Occipital lobe (tissue), 1 donor: ENCODE measurements at regions not wholly inside any gene's neighbourhood (a gene's known extent, or its start where the extent isn't known, plus 50 kb on each side); places are given as distances from the start of the nearest gene placed in this dataset.

Experiments used
- DNase-seq: peaks from one replicate; lab custom pipeline; 2025; lab: John Stamatoyannopoulos, UW

GRCh38 chr11:15801616-15802015, 554.7 kb downstream of the SOX6 start:
- DNase-seq: no peak

GRCh38 chr11:15805726-15806125, 550.6 kb downstream of the SOX6 start:
- DNase-seq: no peak

DNA sequence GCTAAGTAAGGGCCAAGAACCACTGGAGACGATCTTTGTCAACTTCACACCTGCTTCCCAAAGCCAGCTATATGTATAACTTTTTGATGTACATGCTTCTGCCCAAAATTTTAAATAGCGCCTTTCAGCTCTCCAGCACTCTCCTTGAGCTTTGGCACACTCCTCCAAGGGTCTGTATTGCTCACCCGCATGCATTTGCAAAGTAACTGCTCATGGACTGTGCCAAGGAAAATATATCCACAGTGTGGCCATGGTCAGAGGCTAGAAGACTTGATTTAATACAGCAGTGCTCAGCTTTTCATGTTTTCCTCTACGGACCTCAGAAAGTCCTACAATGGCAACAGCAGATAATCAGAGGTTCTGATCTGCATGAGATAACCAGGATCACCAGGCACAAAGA, 550.1 kb downstream of the SOX6 start:
- DNase-seq: no peak

DNA sequence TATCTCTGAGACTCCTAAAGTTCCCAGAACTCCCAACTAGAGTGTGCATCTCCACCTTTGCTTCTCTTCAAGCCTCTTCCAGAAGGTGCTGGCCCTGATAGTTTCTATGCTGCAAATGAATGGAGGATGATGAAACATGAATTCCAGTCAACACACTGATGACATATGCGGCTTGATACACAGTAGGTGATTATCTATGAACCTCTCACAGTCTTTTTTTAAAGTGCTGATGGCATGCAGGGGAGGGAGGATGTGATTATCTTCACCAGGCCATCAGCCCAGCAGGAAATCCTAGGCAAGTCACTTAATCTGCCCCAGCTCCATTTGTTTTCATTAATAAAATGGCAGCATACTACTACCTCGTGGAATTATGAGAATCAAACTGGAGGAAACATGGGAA, 548.5 kb downstream of the SOX6 start:
- DNase-seq: no peak

- DNase-seq: no peak
Measured at GRCh38 chr11:15810082-15810481, 546.3 kb downstream of the SOX6 start.

- no peak for DNase-seq
Measured at GRCh38 chr11:15810525-15810924, 545.8 kb downstream of the SOX6 start.

DNA sequence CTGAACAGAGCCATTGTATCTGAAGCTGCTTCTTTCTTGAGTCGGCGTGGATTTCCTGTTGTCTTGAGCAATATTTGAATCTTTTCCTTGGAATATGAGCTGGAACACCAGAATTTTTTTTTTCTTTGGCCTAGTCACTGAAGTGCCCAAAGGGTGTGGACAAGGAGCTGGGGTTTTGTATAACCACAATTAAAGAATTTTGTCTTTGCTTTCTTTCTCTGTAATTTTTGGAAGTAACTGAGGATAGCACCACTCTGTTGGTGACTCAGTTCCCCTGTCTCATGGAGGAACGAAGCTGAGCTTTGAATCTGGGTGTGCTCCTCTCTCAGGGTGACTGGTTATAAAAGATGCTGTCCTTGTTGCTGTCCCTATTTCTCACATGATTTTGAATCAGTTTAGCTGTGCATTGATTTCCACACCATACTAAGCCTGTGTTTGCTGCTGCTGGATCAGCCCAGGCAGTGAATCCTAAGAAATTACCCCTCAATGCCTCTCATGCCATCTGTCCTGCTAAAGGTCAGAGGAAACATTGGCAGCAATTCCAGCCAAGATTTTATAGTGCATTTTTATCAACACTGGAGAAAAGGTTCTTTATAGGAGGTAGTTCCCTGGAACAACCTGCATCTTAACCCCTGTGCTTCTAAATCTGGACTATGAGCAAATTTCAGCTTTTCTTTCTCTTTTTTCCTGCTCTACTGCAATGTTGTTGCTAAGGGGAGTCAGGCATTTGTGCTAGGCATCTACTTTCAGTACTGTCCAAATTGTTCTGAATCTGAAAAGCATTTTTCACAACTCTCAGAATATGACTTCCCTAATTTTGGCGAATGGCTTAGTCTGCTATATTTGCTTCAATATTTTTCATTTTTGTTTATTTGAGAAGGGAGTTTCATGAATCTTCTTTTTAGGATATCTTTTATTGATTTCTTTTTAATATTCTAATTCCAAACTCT, 540.8 kb downstream of the SOX6 start:
- DNase-seq: no peak

DNA sequence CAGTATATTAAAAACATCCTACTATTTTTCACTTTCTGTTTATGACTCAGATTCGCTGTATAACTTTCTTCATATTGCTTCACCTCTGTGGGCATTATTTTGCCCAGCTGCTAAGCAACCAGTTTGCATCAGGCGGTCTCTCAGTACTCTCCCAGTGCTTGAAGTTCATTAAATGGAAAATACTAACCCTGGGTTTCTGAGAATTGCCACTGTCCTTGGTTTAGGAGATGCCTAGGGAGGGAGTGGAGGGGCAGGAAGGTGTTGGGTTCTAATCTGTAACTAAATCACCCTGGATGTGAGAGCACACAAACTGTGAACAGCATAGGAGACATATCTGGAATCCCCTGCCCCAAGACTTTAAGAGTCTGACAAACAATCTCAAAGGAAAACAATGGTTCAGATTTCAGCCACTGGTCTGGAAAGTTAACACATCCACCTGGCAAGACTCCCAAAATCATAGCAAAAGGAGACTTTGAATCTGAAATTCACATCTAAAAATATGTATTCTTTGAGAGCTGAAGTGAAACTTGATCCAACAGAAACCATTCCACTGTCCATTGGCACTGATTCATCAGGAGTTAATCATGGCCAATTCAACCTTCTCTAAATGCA, 540.0 kb downstream of the SOX6 start:
- DNase-seq: no peak

GRCh38 chr11:15817001-15817400, 539.3 kb downstream of the SOX6 start:
- no peak for DNase-seq

DNA sequence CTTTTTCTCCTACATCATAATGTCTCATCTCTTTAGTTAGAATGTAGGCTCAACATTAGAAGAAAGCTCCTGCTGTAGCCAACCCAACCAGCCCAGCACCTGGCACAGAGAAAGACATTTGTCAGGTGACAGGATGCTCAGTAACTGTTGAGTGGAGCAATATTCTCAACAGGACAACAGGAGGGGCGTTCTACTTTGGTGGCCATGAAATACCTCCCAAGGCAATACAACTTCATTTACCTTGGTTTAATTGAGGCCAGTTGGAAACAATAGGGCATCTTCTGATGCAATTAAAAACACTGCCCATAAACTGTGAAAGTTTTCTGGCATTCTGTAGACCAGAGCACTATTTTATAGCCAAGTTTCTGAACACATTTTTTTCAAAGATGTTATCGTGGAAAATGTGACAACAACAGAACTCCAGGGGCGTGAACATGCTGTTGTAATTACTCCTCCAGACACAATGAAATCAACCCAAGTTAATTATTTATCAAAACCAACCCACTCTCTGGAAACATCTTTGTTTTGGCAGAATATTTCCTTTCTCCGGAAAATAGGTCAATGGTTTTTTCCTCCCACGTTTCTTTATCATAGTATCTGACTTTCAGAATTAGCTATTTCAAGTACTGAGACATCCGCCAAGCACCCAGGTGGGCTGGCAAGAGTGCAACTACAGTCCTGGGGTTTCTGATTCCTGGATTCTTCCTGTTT, 538.1 kb downstream of the SOX6 start:
- no peak for DNase-seq

GRCh38 chr11:15819679-15820286, 536.6 kb downstream of the SOX6 start:
- DNase-seq: peak; percentile 70

GRCh38 chr11:15821451-15821850, 534.9 kb downstream of the SOX6 start:
- no peak for DNase-seq

GRCh38 chr11:15824060-15824459, 532.3 kb downstream of the SOX6 start:
- no peak for DNase-seq

DNA sequence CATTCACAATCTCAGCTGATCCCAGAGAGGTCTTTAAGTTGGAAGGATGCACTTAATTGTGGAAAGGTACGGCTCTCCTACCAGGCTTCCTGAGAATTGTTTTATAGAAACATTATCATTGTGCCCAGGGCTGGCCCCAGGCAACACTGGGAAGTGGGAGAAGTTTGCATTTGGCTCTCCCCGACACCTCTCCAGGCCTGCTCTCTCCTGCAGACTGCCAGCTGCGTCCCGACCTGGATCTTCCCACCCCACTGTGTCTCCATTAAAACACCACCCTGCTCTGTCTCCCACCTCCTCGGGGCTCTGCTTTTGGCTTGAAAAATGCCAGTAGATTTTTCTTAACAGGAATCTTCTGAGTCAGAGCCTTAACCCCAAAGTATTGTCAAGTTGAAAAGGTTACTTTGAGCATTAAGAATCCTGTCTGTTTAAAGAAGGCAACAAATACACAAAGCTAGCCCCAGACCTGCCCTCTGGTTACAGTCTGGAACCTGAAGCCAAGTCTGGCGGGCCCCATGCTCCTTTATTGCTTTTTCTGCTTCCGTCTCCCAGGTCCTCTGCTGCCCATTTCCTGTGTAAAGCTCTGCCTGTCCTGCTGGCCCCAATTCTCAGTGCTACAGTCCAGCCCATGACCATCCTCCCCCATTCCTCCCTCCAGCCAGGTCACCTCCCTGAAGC, 530.2 kb downstream of the SOX6 start:
- no peak for DNase-seq

- DNase-seq: no peak
Measured at GRCh38 chr11:15826826-15827225, 529.5 kb downstream of the SOX6 start.

DNA sequence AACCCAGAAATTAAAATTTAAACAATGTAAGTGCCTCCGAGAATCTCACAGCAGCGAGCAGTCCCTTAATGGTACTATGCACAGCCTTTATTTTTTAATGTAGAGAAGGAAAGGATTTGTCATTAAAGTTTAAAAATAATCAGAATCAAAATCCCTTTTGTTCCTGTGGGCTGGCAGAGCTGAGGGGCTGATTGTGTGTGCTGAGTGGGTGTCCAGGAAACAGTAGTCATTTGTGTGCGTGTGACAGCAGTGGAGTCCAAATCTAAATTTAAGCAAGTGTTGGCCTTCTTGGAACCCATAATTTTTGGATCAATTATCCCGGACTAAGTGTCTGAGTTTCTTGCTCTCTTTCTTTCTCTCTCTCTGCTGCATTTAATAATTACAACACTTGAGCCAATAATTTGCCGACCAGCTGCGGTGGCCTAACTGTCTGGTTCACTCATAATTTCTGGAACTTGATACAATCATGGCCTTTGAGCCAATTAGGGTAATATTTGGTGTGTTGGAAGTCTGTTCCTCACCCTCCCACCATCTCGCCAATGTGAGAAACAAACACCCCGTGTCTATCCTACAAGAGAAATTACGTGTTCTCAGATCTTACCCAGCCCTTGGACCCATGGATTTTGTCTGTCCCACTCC, 528.0 kb downstream of the SOX6 start:
- no peak for DNase-seq

DNA sequence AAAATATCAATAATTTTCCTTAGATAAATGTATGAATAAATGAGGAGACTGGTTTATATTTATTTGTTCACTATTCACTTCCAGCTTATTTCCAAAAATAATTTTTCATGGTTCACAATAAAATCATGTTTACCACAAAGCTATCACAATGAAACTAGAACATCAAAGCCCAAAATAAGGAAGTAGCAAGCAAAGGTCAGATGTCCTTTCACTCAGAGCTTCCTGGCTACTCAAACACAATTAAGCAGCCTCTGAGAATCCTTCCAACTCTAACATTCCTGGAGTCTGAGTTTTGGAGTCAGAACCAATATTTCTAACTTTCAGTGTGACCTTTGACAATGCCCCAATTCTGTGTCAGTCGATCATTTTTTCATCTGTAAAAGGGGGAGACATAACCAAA, 527.0 kb downstream of the SOX6 start:
- DNase-seq: no peak

- no peak for DNase-seq
Measured at GRCh38 chr11:15830741-15831428, 525.5 kb downstream of the SOX6 start.

- no peak for DNase-seq
Measured at GRCh38 chr11:15835788-15836411, 520.4 kb downstream of the SOX6 start.

DNA sequence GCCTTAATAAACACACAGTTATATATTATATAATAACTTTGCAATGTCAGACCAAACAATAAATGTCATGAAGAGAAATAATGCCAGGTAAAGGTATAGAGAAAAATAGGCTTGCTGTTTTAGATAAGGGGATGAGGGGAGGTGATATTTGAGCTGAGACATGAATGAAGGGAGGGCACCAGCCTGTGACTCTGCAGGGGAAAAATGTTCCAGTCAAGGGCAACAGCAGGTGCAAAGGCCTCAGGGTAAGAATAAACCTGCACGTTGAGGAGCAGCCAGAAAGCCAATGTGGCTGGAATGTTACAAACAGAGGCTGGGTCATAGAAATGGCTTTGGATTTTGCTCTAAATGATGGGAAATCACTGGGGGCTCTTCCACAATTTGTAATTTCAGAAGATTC, 519.6 kb downstream of the SOX6 start:
- no peak for DNase-seq
